Pancreas (tissue), 10 donors: ENCODE measurements at regions not wholly inside any gene's neighbourhood (a gene's known extent, or its start where the extent isn't known, plus 50 kb on each side); places are given as distances from the start of the nearest gene placed in this dataset.

Experiments used
- ATAC-seq, 4 donors: fragments of 200-7000 bp; cut with Tn5 transposase; one replicate each; pipeline versions ENCODE4 v1.8.0 to v1.9.1; 2020; ENCODE audit warnings: mild to moderate bottlenecking in 4 of 4, moderate library complexity in 4 of 4
- DNase-seq, 6 donors: peaks; one replicate each; pipeline ENCODE4 v3.0.0-alpha.2; 2020
- FAIRE-seq: peaks from 2 replicates; lab custom pipeline; 2012; peaks lifted over from hg19 to GRCh38; lab: Jason Lieb, UNC
- H3K27ac ChIP-seq, 4 donors: fragments of 200-600 bp; sonication (generic); 1 replicate in 3 of 4; 2 replicates in 1 of 4; pipeline versions ENCODE4 v1.5.0 to v1.8.0; 2020
- H3K27me3 ChIP-seq, 4 donors: fragments of 200-600 bp; one replicate each; pipeline ENCODE4 v1.8.0; 2021
- H3K36me3 ChIP-seq, 3 donors: fragments of 200-600 bp; sonication (generic) in 1 of 3; one replicate each; pipeline versions ENCODE4 v1.5.0 to v1.8.0; 2020 to 2021
- H3K4me1 ChIP-seq, 3 donors: fragments of 200-600 bp; one replicate each; pipeline ENCODE4 v1.8.0; 2021
- H3K4me3 ChIP-seq, 4 donors: fragments of 200-600 bp; sonication (generic) in 2 of 4; one replicate each; pipeline versions ENCODE4 v1.5.0 to v1.8.0; 2020 to 2021
- H3K9me3 ChIP-seq, 4 donors: fragments of 200-600 bp; one replicate each; pipeline ENCODE4 v1.8.0; 2021
- WGBS, 2 donors: extraction: QIAGEN DNeasy Blood & Tissue Kit; methylation state at CpG; one replicate each; pipeline ENCODE4 v1.1.7; 2013; 5-methylcytosine and 5-hydroxymethylcytosine counted together
- intact Hi-C, 3 donors: fragments of 100-400 bp; cut with DNase I; formaldehyde crosslinking; loops; one replicate each; pipeline versions ENCODE4 v1.11.1 to v1.14.2; 2022
- TF ChIP-seq, protein P1 (sequence below), 4 donors: fragments of 200-600 bp; sonication (generic) in 3 of 4; IDR thresholded peaks; one replicate each; pipeline versions ENCODE4 v1.5.0 to v1.8.0; 2021; ENCODE audit warnings: antibody characterized with exemption in 4 of 4
- donor health status: healthy with polysubstance abuse.
- donor health status: DM: no; HTN: no; CAD: no; lungs with moderate emphysema.
- donor health status: DM: no; HTN: no; CAD: no.
- donor health status: control.
- donor health status: control.
- donor health status: Bipolar disorder and iron deficiency.
- donor health status: DM: yes; HTN: yes; CAD: no.
- donor health status: DM: no; HTN: no; CAD: no.
- donor health status: DM: no; HTN: no; CAD: no.
- donor health status: DM: yes; HTN: yes; CAD: no.

DNA sequence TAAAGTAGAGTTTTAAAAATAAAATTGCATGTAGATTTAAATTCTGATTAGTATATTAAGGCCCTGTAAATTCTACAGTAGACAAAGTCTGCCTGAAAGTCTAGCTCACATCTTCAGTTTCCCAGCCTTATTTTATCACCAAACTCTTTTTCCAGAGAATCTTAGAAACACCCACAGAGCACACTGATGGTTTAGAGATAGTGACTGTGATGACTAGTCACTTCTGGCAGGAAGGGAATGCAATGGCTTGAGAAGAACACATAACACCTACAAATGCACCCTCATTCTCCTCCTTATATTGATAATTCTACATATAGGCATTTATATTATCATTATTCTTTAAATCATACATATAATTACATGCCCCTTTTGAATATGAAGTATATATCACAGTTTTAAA lies 232.9 kb downstream of the ARAP2 start:
- Histone ChIP-seq H3K4me1 (no peaks in the 10 kb centered on the region), H3K27ac (no peak overlapping the region), H3K36me3 (no peaks in the 10 kb centered on the region), H3K9me3 (no peaks in the 10 kb centered on the region), H3K27me3 (no peaks in the 10 kb centered on the region), H3K4me3 (no peak overlapping the region)
- FAIRE-seq (no peak), ATAC-seq (no peak), DNase-seq (no peak)
- intact Hi-C loops = no loop called here
- TF ChIP-seq, protein P1, sequence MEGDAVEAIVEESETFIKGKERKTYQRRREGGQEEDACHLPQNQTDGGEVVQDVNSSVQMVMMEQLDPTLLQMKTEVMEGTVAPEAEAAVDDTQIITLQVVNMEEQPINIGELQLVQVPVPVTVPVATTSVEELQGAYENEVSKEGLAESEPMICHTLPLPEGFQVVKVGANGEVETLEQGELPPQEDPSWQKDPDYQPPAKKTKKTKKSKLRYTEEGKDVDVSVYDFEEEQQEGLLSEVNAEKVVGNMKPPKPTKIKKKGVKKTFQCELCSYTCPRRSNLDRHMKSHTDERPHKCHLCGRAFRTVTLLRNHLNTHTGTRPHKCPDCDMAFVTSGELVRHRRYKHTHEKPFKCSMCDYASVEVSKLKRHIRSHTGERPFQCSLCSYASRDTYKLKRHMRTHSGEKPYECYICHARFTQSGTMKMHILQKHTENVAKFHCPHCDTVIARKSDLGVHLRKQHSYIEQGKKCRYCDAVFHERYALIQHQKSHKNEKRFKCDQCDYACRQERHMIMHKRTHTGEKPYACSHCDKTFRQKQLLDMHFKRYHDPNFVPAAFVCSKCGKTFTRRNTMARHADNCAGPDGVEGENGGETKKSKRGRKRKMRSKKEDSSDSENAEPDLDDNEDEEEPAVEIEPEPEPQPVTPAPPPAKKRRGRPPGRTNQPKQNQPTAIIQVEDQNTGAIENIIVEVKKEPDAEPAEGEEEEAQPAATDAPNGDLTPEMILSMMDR (IDR thresholded peaks at IDR 0.05) = no peak

DNA sequence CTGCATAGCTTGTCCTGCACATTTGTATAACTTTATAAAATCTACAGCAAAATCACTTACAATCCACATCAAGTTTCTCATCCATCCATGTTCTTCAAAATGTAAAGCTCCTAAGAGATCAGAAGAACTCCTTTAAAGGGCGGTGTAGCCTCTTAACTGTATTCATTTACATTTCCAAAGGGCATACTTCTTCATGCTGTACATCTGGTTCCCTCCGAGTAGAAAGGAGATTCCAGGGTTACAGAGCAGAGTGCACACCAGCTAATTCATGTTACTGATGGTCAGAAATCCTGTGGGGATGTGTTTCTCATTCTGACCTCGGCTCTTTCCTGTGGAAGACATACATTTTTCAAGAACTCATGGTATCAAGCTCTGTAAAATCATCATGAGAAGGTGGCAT lies 231.8 kb downstream of the ARAP2 start:
- 60 to 69% methylated on average over 3 of the region's 3 CpGs for WGBS, 2 donors
- DNase-seq (no peak), FAIRE-seq (no peak), ATAC-seq (no peak)
- H3K27ac ChIP-seq = no peak overlapping the region
- no peaks in the 10 kb centered on the region for H3K4me1 ChIP-seq
- H3K9me3 ChIP-seq = no peaks in the 10 kb centered on the region
- intact Hi-C loops = no loop called here
- H3K27me3 ChIP-seq = no peaks in the 10 kb centered on the region
- TF ChIP-seq, protein P1 (IDR thresholded peaks at IDR 0.05) = no peak
- no peak overlapping the region for H3K4me3 ChIP-seq
- no peaks in the 10 kb centered on the region for H3K36me3 ChIP-seq

- Histone ChIP-seq H3K9me3 (no peaks in the 10 kb centered on the region), H3K4me1 (no peaks in the 10 kb centered on the region), H3K27ac (no peak overlapping the region), H3K27me3 (no peaks in the 10 kb centered on the region), H3K4me3 (no peak overlapping the region), H3K36me3 (no peaks in the 10 kb centered on the region)
- no peak for DNase-seq
- no peak for FAIRE-seq
- intact Hi-C loops = no loop called here
- 72 to 74% methylated on average over 5 of the region's 5 CpGs for WGBS, 2 donors
- no peak for ATAC-seq
- TF ChIP-seq, protein P1 (IDR thresholded peaks at IDR 0.05) = no peak
Measured at GRCh38 chr4:36013206-36013605, 231.1 kb downstream of the ARAP2 start.
